ENCODE measurements at regions not wholly inside any gene's neighbourhood (a gene's known extent, or its start where the extent isn't known, plus 50 kb on each side); places are given as distances from the start of the nearest gene placed in this dataset.

DNA sequence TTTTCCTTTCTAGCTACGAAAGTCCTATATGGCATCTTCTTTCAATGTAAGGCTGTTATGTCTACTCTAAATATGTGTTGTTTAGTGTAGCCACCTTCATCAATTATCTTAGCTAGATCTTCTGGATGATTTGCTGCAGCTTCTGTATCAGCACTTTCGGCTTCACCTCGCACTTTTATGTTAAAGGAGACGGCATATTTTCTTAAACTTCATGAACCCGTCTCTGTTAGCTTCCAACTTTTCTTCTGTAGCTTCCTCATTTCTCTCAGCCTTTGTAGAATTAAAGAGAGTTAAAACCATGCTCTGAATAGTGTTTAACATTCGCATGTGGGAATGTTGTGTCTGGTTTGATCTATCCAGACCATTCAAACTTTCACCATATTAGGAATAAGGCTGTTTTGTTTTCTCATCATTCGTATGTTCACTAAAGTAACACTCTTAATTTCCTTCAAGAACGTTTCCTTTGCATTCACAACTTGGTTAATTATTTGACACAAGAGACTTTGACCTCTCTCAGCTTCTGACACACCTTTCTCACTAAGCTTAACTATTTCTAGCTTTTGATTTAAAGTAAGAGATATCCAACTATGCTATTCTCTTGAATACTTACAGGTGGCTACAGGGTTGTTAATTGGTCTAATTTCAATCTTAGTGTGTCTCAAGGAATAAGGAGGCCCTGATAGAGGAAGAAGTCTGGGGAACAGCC is 476.8 kb downstream of the GABRG1 start:
- no peak for DNase-seq (ENCODE audit: low read depth in 2 of 2)

DNA sequence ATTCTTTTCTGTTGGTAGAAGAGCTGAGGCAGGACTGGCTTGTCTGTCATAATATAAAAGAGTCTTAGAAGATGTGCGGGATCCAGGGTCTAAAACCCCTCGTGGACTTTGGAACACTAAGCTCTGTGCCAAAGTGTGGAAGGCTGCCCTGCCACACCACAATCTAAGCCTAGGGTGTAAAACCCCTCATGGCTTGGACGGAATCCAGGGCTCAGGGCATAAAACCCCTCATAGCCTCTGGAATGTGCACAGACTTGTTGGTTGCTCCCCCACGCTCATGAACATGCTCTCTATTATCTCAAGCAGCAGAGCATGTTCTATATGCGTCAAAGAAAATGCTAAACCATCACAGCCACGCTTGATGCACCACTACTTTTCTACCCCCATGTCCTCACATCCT is 483.6 kb downstream of the GABRG1 start:
- no peak for DNase-seq (ENCODE audit: low read depth in 2 of 2)

- DNase-seq (ENCODE audit: low read depth in 2 of 2) = no peak
Measured at GRCh38 chr4:45638641-45639040, 485.2 kb downstream of the GABRG1 start.

GRCh38 chr4:45636175-45636574 is 487.7 kb downstream of the GABRG1 start:
- no peak for DNase-seq (ENCODE audit: low read depth in 2 of 2)

GRCh38 chr4:45629717-45630116 is 494.1 kb downstream of the GABRG1 start:
- DNase-seq (ENCODE audit: low read depth in 2 of 2) = no peak

DNA sequence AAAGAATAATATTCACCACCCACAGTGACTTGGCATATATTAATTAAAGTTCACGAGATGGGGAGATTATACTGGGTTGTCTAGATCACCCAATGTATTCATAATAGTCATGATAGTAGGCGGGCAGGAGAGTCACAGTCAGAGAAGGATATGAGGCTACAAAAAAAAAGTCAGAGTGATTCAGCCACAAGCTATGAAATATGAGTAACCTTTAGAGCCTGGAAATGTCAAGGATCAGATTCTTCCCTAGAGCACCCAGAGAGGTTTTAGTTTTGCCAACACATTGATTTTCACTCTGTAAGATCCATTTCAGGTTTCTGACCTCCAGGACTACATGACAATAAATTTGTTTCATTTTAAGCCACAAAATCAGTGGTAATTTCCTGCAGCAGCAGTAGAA is 501.9 kb downstream of the GABRG1 start:
- DNase-seq (ENCODE audit: low read depth in 2 of 2) = no peak

DNA sequence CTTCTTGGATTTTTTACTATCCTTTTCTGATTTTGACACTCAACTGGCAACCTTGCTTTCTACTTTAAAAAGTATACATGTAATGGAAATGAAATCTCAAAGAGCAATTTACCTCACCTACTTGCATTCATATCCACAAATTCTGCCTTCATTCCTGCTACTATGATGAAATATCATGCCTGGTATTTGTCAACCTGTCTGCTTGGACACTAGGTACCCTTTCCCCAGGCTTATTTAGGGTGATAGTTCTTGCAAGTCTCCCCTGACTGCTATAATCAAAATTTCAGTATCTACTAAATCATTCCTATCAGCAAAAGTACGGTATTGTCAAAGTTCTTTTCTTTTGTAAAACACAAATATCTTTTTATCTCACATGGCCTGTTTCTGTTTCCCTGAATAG is 503.0 kb downstream of the GABRG1 start:
- no peak for DNase-seq (ENCODE audit: low read depth in 2 of 2)

DNA sequence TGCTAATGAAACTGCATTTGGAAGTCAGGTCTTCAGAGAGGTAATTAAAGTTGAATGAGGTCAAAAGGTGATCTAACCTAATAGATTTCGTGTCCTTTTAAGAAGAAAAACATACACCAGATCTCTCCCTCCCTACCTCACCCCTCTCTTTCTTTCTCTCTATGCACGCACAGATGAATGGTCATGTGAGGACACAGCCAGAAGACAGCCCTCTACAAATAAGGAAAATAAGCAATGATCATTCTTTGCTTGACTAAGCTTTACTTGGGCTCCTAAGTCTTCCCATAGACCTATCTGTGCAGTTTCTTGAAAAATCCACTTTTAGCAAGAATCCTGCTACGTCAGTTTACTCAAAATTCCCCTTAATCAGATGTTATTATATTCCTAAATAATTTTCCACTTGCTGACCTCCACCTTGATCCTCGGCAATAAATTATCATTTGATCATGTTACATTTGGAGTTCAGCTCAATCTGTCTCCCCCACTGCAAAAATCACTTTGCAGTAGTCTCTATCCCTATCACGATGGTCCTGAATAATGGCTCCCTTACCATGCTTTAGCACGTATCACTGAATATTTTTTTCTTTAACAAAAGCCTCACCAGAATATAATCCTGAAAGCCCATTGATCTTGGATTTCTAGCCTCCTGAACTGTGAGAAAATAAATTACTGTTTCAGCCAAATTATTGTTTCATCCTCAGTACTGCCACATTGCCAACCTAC is 527.3 kb downstream of the GABRG1 start:
- DNase-seq (ENCODE audit: low read depth in 2 of 2) = no peak

DNA sequence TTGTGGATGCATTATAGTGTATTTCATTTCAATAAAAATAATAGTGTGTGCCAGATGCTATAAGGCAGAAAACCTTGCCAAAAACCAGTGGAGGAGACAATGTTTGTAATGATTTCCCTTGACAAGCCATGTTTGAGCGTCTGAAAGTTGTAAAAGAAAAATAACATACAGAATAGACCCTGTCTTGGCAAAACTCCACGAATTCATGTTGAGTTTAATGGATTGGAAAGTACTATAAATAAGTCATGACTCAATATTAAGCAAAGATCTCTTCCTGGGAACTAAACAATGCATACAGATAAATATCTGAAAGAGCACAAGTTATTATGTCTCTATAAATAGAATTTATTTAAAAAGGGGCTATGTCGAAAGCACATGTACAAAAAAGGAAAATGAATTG is 543.5 kb downstream of the GABRG1 start:
- no peak for DNase-seq (ENCODE audit: low read depth in 2 of 2)

DNA sequence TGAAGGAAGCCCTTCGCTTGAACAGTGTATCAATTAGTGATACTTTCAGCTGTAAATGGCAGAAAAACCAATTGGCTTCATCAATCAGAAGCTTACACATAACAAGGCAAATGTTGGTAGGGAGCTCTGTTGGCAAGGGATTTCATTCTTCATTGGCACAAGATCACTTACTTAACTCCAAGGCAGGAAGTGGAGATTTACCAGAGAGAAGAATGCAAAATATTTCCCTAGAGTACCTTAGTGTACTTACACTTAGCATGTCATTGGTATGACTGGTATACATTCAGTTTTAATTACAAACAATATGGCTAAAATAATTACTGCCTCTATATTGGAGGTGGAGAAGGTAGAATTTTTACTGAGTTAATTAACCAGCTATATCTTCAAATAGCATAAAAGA is 545.0 kb downstream of the GABRG1 start:
- no peak for DNase-seq (ENCODE audit: low read depth in 2 of 2)

- no peak for DNase-seq (ENCODE audit: low read depth in 2 of 2)
Measured at GRCh38 chr4:45576275-45576674, 547.6 kb downstream of the GABRG1 start.

GRCh38 chr4:45569619-45570018 is 554.2 kb downstream of the GABRG1 start:
- DNase-seq (ENCODE audit: low read depth in 2 of 2) = no peak

- no peak for DNase-seq (ENCODE audit: low read depth in 2 of 2)
Measured at GRCh38 chr4:45568694-45569093, 555.2 kb downstream of the GABRG1 start.

- no peak for DNase-seq (ENCODE audit: low read depth in 2 of 2)
Measured at GRCh38 chr4:45566896-45567603, 556.8 kb downstream of the GABRG1 start.

DNA sequence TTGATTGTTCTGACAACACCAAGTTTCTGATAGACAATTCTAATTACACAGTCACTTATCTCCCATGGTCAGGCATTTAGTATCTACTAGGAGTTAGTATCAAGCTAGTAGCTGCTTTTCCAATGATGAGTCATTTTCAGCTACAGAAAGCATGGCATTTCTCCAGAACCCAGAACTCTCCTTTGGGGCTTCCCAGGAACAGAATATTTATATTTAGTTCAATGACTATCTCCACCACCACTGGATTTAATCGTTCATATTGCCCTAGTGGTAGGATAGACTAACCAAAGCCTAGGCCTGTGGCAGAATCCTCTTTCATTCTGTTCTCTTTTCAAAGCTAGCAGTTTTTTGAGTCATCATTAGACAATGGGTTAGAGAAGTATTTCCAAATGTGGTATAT is 569.4 kb downstream of the GABRG1 start:
- DNase-seq (ENCODE audit: low read depth in 2 of 2) = no peak

- no peak for DNase-seq (ENCODE audit: low read depth in 2 of 2)
Measured at GRCh38 chr4:45550766-45551366, 573.0 kb downstream of the GABRG1 start.

DNA sequence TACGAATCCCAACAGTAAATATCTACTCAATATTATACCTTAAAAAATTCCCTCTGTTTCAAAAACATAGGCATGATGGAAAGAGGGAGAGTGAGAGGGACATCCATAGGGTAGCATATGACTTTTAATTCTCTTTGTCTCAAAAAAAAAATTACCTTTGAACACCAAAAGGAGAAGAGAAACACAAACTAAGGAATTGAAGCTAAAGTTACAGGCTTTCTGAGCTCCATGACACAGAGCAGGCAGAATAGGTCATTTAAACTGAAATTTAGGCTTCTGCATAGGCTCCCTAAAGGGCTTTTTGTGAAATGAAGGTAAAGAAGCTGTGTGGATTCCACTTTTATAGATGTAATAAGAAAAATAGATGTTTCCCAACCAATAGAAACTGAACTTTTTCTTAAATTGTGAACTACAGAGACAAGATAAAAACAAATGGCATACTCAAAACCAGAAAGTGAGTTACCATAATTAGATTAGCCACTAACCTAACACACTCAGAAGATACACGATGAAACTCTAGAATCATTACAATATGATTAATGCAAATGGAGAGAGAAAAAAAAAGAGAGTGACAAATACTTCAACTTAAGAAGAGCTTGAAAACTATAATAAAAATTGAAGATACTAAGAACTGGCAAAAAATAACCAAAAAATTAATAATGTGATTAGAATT is 584.6 kb downstream of the GABRG1 start:
- DNase-seq (ENCODE audit: low read depth in 2 of 2) = no peak

- DNase-seq (ENCODE audit: low read depth in 2 of 2) = no peak
Measured at GRCh38 chr4:45530498-45530897, 593.4 kb downstream of the GABRG1 start.

- no peak for DNase-seq (ENCODE audit: low read depth in 2 of 2)
Measured at GRCh38 chr4:45527160-45527559, 596.7 kb downstream of the GABRG1 start.

- no peak for DNase-seq (ENCODE audit: low read depth in 2 of 2)
Measured at GRCh38 chr4:45518832-45519231, 605.0 kb downstream of the GABRG1 start.

- DNase-seq (ENCODE audit: low read depth in 2 of 2) = no peak
Measured at GRCh38 chr4:45502471-45502870, 621.4 kb downstream of the GABRG1 start.

- no peak for DNase-seq (ENCODE audit: low read depth in 2 of 2)
Measured at GRCh38 chr4:45484740-45485139, 639.1 kb downstream of the GABRG1 start.
